HG02642 (cell line): ENCODE measurements at regions not wholly inside any gene's neighbourhood (a gene's known extent, or its start where the extent isn't known, plus 50 kb on each side); places are given as distances from the start of the nearest gene placed in this dataset.
A peak's percentile ranks its signal among the peaks of the same experiment; 100 is the strongest.
"Not testable (repeated sequence)": the region's sequence is repeated elsewhere in the genome, so short reads cannot be mapped to it uniquely, and the experiment has no call there.

Experiments
- ATAC-seq: cut with Tn5 transposase; IDR thresholded peaks from one replicate; pipeline ENCODE4 v1.9.1; 2021; ENCODE audit warnings: mild to moderate bottlenecking; ENCODE audit not compliant: unreplicated experiment, poor library complexity

DNA sequence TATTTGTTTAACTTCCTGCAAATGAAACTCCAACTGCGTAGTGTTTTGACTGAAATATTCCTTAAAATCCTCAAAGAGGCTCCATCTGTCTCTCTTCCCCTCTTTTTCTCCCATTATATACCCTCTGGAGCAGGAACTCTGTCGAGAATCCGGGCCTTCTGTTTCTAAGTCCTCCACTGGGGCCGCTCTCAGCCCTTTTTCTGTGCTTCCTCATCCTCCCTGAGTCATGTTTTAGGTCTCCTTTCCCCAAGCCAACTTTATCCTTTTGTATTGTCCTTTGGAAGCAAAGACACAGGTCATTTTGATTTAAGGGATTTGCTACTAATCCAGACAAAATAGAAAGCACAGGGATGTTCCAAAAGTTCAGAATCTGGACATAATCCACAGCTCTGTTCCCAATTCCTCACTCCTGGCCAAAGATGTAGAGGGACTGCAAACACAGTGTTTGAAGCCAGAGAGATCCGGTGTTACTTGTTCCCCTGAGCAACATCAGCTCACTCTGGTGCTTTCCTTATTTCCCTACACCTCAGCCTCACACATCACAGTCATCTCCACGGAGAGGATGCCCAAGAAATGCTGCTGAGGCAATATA, 131.0 kb upstream of the KLF3 start:
- no peak for ATAC-seq

DNA sequence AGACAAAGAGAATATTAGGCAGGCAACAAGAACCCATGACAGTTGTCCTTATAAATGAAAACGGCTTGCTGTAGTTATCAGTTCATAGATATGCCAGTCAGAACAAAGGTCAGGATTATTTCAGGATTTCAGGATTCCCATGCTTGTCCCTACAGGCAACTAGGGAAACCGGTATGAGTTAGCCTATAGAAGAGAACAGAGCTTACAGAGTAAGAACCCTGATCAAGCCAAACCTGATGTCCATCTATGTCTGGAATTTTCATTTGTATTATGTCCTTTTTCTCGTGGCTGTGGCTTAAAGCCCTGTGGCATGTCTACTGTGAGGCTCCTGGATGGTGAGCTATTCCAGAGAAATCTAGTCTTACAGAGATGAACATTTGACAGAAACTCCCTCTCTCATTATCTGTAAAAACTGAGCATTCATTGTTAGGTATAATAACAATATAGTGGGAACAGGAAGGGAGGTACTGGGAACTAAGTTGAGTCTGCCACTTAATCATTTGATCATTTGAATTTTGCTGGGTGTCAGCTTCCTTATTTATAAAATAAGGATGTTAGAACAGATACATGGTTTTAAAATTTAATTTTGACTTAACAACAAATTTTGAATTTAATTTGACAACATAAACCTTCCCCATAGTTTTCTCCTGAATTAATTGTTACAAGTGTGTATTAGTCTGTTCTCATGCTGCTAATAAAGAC, 129.5 kb upstream of the KLF3 start:
- ATAC-seq: no peak

DNA sequence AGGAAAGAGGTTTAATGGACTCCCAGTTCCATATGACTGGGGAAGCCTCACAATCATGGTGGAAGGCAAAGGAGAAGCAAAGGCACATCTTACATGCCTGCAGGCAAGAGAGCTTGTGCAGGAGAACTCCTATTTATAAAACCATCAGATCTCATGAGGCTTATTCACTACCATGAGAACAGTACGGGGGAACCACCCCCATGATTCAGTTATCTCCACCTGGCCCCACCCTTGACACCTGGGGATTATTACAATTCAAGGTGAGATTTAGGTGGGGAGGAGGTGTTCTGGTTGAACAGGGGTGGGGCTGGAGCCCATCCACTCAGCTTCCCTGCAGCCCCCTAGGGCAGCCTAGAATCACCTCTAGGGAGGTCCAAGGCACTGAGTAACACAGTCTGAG, 128.9 kb upstream of the KLF3 start:
- ATAC-seq: not testable (repeated sequence)

DNA sequence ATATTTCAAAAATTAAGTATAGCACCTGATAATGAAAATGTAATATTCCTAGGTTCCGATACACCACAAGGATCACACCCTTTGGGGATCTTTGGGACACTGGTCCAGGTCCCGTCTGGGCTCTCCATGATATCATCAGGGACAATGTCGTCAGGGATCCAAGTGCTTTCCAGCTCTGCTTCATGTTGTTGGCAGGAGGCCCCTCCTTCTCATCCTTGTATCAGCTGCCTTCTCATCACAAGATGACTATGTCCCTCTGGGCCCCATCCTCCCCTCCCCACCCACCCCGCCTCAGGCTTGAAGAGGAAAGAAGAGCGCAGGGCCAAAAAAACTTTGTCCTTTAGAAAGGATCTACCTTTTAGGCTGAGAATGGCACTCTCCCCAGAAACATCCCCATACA, 128.3 kb upstream of the KLF3 start:
- ATAC-seq: no peak

DNA sequence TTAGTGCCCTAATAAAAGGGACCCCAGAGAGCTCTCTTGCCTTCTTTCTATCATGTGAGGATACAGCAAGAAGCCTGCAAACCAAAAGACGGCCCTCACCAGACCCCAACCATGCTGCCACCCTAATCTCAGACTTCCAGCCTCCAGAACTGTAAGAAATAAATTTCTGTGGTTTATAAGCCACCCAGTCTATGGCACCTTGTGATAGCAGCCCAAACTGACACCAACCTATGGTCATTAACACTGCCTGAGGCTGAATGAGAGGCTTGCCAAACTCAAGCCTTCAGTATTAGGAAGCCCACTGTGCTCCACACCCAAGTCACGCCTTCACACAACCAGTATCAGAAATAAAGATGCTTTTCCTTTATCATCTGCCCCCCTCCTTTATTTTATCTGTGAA, 127.3 kb upstream of the KLF3 start:
- ATAC-seq: no peak

DNA sequence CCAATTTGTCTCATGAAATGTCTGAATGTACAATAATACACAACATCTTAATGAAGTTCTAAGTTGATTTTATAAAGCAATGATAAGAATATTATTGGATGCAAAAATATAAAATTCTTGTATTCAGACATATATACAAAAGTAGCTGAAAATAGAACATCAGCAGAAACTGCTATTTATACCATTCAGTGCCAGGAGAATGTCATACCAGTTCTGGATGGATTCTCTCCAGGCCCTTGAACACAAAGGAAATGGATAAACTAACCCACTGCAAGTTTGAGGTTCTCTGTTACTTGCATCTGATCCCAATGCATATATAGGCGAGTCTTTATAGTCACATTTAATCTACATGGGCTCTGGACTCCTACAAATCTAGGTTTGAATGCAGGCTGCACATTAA, 126.3 kb upstream of the KLF3 start:
- no peak for ATAC-seq

DNA sequence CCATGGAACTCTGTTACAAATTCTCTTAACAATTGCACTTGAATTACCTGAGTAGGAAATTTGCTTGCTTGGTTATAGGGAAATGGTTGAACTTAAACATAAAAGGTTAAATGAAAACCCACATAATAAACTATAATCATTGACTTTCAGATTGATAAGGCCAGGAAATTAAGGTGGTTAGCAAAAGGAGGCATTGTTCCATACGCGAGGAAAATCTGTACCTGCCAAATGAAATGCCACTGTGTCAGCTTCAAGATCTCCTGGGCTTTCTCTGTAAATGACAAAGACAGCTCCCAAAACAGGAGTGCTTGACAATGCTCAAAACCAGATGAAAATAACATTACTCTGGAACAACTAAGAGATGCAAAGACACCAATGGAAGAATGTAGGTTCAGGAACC, 125.5 kb upstream of the KLF3 start:
- ATAC-seq: no peak

DNA sequence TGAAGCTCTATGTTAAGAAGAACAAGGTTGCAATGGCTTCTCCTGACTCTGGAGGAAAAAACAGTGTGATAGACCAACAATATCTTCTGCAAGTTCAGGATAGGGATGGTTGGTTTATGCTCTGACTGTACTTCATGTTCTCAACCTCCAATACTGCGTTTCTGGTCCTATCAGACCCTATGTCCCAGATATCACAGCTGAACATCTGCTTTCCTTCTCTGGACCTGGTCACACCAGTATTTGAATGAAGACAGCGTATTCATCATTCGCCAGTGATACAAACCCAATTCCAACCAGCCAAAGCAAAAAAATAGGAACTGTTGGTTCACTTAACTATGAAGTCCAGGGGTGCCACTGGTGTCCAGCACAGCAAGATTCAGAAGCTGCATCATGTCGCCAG, 124.5 kb upstream of the KLF3 start:
- no peak for ATAC-seq

DNA sequence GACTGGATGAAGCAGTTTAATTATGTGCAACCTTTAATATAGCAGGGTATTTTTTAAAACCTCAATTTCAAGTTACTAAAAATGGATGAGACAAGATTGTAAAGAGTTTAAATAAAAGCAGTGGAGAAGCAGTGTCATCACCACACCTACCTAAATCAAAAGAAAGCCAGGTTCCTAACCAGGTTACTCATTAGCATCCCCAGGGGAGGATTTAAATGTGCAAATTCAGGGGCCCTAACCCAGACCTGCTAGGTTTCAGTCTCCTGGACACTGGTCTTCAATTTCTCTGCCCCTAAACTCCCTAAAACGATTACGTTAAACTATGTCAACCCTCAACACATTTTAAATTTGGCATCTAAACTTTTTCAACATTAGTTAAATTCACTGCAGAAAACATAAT, 116.9 kb upstream of the KLF3 start:
- no peak for ATAC-seq

DNA sequence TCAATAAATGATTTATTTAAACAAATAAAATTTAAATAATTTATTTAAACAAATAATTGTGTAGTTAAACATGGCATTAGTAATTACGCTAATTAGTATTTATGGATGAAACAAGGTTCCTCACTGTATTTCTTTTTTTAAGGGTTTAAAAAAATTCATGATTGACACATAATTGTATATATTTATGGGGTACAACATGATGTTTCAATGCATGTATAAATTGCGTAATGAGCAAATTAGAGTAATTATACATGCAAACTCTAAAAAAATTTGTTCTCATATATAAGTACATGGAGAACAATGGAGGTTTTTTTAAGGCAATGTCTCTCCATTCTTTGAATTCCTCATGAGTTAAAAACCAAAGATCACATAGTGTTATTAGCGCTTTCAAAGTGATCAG, 115.7 kb upstream of the KLF3 start:
- no peak for ATAC-seq

DNA sequence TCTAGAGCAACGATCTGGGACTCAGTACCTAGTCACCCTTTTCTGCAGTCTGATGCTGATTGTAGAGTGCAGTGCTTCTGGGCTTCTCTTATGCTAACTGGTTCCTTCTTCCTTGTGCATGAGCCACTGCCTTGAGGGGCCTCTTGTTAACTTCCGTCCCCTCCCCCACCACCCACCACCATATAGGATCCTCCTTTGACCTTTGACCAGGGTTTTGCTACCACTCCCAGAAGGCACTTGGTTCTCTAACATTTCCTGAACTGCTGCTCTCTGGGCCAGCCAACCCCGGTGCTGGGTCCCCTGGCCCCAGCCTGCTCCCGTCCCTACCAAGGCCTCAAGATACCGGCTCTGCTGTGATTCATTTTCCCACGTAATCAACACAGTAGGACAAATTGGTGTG, 104.6 kb upstream of the KLF3 start:
- ATAC-seq: no peak

DNA sequence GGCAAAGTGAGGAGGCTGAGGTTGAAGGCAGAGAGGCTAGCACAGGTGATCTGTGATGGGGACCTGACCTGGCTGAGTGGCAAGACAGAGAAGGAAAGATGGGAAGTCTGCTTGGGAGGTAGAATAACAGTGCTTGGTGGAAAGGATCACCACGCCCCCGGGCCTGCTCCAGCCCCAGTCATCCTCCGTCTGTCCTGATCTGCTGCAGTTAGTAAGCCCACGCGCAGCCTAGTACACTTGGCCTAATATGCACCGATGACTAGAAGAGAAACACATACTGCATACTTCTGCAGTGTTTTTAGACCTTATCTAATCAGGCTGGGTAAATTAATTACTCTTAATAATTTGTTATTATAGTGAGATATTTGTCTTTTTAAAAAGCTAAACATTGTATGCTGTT, 103.7 kb upstream of the KLF3 start:
- ATAC-seq: no peak

DNA sequence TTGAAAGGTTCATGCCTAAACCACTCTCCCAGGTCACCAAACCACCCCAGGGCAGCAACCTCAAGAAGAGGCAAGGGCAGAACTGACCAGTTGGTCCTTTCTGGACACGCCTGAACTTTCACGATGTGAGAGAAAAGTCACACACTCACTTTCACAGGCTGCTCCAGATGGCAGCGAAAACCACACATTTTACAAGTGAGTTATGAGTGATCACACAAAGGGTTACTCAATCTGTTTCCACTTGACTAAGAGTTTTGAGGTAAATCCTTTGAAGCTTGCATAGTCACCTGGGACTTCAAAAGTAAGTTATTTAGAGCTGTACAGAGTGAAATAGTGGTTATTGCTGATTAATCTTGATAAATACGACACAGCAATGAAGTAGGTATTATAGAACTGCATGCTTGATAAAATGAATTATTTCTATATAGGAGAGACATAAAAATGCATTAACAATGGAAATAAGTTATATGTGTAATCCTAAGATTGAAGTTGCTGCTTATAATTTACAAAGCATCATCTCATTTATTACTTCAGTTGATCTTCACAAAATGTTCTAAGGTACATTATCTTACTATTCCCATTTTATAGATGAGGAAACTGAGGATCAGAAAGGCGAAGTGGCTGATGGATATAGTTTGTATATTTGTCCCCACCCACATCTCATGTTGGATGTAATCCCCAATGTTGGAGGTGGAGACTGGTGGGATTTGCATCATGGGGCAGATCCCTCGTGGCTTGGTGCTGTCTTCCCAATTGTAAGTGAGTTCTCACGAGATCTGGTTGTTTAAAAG, 103.0 kb upstream of the KLF3 start:
- peak; percentile 87 for ATAC-seq

DNA sequence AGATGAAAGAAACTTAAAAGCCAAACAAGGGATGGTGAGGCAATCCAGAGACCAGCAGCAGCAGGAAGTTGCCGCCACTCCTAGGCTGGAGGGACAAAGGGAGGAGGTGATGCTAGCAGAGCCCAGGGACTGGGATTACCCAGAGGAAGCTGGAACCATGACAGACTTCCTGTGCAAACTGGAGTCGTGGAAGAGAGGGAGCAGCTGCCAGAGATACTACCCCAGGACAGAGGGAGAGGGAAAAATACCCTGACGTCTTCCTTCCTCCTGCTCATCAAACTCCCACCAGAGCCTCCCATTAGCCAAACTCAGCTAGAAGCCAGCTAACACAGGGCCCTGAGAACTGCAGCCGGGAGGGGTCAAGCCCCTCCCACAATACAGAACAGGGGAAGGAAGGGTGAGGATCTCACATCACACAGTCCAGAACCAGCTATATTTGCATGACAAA, 101.2 kb upstream of the KLF3 start:
- no peak for ATAC-seq

DNA sequence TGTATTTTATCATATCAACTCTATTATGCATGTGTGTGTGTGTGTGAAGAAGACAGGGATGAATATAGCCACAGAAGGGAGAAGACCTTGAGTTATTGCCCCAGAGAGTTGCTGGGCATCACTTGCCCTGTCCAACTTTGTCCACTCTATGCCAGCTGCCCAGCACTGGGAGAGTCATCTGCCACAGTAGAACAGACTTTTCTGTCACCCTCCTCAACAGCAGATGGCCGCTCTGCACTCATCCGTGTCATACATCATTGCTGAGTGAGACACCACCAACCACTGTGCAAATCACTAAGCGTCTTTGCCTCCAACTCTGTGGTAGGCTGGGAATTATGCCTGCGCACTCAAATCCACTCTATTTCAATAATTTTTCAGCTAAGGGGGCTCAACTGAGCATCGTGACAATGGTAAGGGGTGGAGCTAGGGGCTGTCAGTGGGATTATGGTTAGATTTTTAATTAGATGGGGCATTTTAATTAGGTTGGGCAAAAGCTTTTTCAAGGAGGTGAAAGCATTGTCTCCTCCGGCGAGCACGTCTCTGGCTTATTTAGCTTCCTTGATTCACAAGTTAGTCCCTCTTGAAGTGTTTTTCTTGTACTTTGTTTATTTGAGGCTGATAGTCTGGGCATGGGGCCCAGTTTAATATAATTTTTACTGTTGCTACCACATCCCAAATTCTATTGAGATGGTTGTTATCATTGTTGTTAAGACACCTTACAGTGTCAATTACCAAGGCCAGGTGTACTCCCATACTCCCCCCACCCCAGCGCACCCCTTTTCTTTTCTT, 100.1 kb upstream of the KLF3 start:
- no peak for ATAC-seq

DNA sequence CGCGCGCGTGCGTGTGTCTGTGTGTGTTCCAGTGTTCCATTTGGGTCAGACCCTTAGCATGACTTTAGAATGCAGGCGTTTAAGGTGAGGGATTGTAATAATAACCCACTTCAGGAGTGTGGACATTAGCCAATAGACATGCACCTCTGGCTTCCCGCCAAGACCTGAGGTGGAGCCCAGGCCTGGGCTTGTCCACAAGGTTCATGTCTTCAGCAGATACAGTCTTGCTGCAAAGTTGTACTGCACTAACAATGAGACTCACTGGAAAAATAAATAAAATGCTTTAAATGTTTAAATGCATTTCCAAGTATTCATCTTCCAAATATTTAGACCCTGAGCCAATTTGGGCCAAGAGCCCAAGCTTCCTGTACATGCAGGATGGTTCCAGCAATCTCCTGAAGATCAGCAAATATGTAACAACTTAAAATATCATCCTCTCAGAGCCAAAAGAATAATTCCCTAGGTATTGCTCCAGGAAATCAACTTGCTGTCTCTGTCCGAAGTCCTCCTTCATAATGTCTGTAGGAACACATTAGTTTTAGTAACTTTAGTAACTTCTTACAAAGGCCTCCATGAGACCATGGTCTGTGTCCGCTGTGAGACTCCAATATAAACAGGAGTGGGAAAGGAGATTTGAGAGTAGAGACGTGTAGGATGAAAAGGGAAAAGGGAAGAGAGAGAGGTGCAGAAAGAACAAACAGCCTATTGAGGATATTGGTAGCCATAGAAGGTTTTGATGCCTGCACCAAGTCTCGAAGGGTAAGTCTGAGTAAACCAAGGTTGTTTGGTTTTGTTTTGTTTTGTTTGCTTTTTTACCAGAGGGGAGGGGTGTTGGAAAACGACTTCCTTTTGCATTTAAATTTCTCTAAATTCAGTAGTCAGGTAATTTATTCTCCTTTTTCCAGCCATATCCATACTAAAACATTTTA, 98.5 kb upstream of the KLF3 start:
- no peak for ATAC-seq

DNA sequence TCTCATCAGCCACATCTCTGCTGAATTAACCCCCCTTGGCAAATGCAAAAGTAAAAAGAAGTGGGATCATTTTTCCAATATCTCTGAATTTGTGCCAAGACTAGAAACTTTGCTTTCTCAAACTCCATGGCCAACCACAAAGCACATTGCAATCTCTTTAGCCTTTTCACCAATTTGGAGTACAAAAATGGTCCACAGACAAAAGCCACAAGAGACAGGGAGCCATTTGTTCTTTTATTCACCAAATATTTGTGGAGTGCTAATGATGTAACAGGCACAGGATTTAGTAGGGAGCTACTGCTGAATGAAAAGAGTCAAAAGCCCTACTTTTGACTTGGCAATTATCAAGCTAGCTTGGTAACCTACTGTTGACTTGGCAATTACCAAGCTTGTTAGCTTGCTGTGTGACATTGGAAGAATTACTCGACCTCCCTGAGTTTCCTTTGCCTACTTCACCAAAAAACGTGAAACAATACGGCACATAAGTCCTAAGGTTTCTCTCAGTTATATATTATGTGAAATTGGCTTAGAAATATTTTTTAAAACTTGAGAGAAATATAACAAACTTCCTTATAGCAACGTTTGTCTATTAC, 97.1 kb upstream of the KLF3 start:
- ATAC-seq: no peak

DNA sequence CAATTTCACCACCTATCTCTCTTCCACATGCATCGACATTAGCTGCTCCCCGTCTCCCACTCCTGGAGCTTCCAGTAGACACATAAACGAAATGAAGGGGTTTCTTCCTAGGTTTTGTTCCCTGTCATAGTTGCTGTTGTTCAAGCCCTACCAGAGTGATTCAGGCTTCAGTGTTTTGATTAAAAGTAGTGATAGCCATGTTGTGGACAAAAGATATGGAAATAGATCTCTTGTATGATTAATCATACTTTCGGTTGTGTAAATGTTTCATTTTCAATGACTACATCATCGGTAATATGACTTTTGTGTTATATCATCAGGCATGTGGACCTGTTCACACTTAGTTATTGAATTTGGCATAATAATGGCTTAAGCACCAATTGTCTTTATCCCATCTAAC, 96.5 kb upstream of the KLF3 start:
- ATAC-seq: no peak

DNA sequence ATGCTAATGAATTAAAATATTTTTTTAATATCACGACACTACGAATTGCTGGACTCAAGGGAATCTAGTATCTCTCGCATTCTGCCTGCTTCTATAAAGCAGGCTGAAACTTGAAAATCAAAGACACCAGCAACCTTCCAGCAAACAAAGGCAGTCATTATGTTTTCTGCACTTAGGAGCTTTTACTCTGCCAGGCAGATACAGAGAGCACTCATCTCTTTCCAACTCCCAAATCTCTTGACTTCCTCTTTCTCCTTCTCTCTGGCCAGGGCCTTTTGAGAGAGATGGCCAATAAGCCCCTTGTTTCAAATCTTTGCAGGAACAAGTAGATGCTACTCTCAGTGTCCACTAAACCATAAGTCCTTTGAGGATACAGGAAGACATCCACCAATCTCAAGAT, 95.2 kb upstream of the KLF3 start:
- no peak for ATAC-seq
